Left ventricle myocardium inferior (tissue), 1 donor: ENCODE measurements at regions not wholly inside any gene's neighbourhood (a gene's known extent, or its start where the extent isn't known, plus 50 kb on each side); places are given as distances from the start of the nearest gene placed in this dataset.

Experiments
- DNase-seq: peaks from one replicate; pipeline ENCODE4 v3.0.0-alpha.2; 2020
- H3K27ac ChIP-seq: fragments of 200-600 bp; replicated peaks from 2 replicates; pipeline ENCODE4 v1.8.0; 2021
- H3K27me3 ChIP-seq: fragments of 200-600 bp; 2 replicates; pipeline ENCODE4 v1.8.0; 2021; ENCODE audit warnings: low read depth
- H3K36me3 ChIP-seq: fragments of 200-600 bp; 2 replicates; pipeline ENCODE4 v1.8.0; 2021
- H3K4me1 ChIP-seq: fragments of 200-600 bp; 2 replicates; pipeline ENCODE4 v1.8.0; 2021
- H3K4me3 ChIP-seq: fragments of 200-600 bp; 2 replicates; pipeline ENCODE4 v1.8.0; 2021; ENCODE audit warnings: mild to moderate bottlenecking, moderate library complexity
- H3K9me3 ChIP-seq: fragments of 200-600 bp; replicated peaks from 2 replicates; pipeline ENCODE4 v1.8.0; 2021
- intact Hi-C: fragments of 100-400 bp; cut with micrococcal nuclease; formaldehyde crosslinking; loops from one replicate; pipeline ENCODE4 v1.11.0; 2022
- TF ChIP-seq, protein P1 (sequence below): fragments of 200-600 bp; IDR thresholded peaks from 2 replicates; pipeline ENCODE4 v1.8.0; 2021; ENCODE audit warnings: antibody characterized with exemption, mild to moderate bottlenecking, borderline replicate concordance
- donor health status: DM: no; HTN: yes; CAD: no; lungs with severe emphysema.

DNA sequence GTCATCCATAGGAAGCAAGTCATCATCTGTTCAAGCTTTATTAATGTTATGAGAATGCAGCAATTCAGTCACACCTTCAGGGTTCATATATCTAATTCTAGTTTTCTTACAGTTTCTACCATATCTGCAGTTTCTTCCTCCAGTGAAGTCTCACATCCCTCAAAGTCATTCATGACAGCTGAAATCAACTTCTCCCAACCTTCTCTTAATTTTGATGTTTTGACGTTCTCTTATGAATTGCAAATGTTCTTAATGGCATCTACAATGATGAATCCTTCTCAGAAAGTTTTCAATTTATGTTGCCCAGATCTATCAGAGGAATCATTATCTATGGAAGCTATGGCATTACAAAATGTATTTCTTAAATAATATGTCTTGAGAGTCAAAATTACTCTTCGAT, 210.4 kb upstream of the ZBTB20 start:
- no peak for DNase-seq
- H3K4me1 ChIP-seq, result peaks cover 5% of the 10 kb centered on the region
- intact Hi-C loops, result no loop called here

DNA sequence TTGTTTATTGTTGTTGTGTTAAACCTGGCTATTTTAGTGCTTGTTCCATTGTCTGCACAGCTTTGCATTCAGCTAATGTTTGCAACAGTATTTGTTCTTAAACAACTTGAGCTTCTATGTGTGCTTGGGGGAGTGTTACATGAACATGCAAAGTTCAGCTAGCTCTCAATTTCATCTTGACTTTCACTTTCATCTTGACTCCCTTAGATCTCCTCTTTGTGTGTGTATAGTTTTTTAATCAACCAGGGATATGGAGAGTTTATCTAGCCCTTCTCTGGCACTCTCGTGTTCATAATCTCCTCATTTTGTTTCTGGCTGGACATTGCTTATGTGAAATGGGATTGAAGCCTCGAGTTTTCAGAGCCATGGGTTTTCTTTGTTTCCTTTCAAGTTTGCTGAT, 212.4 kb upstream of the ZBTB20 start:
- Histone ChIP-seq H3K27me3 (no peaks in the 10 kb centered on the region), H3K9me3 (no peaks in the 10 kb centered on the region), H3K27ac (no peak overlapping the region), H3K4me1 (peaks cover 5% of the 10 kb centered on the region), H3K36me3 (no peaks in the 10 kb centered on the region), H3K4me3 (no peak overlapping the region)
- DNase-seq, result no peak
- intact Hi-C loops, result no loop called here
- TF ChIP-seq, protein P1, sequence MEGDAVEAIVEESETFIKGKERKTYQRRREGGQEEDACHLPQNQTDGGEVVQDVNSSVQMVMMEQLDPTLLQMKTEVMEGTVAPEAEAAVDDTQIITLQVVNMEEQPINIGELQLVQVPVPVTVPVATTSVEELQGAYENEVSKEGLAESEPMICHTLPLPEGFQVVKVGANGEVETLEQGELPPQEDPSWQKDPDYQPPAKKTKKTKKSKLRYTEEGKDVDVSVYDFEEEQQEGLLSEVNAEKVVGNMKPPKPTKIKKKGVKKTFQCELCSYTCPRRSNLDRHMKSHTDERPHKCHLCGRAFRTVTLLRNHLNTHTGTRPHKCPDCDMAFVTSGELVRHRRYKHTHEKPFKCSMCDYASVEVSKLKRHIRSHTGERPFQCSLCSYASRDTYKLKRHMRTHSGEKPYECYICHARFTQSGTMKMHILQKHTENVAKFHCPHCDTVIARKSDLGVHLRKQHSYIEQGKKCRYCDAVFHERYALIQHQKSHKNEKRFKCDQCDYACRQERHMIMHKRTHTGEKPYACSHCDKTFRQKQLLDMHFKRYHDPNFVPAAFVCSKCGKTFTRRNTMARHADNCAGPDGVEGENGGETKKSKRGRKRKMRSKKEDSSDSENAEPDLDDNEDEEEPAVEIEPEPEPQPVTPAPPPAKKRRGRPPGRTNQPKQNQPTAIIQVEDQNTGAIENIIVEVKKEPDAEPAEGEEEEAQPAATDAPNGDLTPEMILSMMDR, result no peak

More for the DNA sequence above, 210.4 kb upstream of the ZBTB20 start:
- H3K4me3 ChIP-seq, result no peak overlapping the region
- no peak overlapping the region for H3K27ac ChIP-seq
- H3K27me3 ChIP-seq, result no peaks in the 10 kb centered on the region
- TF ChIP-seq, protein P1, result no peak
- H3K36me3 ChIP-seq, result no peaks in the 10 kb centered on the region
- peaks cover 3% of the 10 kb centered on the region for H3K9me3 ChIP-seq

DNA sequence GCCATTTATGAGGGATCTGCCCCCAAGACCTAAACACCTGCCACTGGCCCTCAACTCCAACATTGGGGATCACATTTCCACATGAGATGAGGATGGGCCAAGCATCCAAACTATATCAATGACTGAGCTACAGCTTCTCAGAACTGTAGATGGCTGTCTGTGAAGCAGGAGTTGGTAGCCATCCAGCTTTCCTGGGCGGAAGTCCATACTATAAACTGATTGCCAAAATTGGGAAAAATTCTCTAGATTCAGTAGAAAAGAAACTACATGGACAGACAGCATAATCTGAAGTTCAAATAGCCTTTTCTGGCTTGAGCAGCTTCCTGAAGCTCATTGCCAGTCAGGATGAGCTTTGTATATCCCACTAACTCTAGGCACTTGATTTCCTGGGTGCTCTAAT, 214.7 kb upstream of the ZBTB20 start:
- no peaks in the 10 kb centered on the region for H3K36me3 ChIP-seq
- H3K9me3 ChIP-seq, result peaks cover 6% of the 10 kb centered on the region
- no peak overlapping the region for H3K27ac ChIP-seq
- TF ChIP-seq, protein P1, result no peak
- no peak overlapping the region for H3K4me3 ChIP-seq
- no peaks in the 10 kb centered on the region for H3K27me3 ChIP-seq
- H3K4me1 ChIP-seq, result peaks cover 5% of the 10 kb centered on the region
- intact Hi-C loops, result no loop called here
- DNase-seq, result no peak

GRCh38 chr3:115363071-115363470, 216.0 kb upstream of the ZBTB20 start:
- Histone ChIP-seq H3K4me3 (no peak overlapping the region), H3K27ac (no peak overlapping the region), H3K4me1 (peaks cover 5% of the 10 kb centered on the region), H3K9me3 (peaks cover 6% of the 10 kb centered on the region), H3K36me3 (no peaks in the 10 kb centered on the region), H3K27me3 (no peaks in the 10 kb centered on the region)
- no peak for DNase-seq
- intact Hi-C loops, result no loop called here
- TF ChIP-seq, protein P1, result no peak

GRCh38 chr3:115369021-115369420, 221.9 kb upstream of the ZBTB20 start:
- intact Hi-C loops, result no loop called here
- H3K27me3 ChIP-seq, result no peaks in the 10 kb centered on the region
- DNase-seq, result no peak
- H3K27ac ChIP-seq, result no peak overlapping the region
- peaks cover 6% of the 10 kb centered on the region for H3K9me3 ChIP-seq
- H3K4me1 ChIP-seq, result no peaks in the 10 kb centered on the region
- TF ChIP-seq, protein P1, result no peak
- no peak overlapping the region for H3K4me3 ChIP-seq
- H3K36me3 ChIP-seq, result no peaks in the 10 kb centered on the region

DNA sequence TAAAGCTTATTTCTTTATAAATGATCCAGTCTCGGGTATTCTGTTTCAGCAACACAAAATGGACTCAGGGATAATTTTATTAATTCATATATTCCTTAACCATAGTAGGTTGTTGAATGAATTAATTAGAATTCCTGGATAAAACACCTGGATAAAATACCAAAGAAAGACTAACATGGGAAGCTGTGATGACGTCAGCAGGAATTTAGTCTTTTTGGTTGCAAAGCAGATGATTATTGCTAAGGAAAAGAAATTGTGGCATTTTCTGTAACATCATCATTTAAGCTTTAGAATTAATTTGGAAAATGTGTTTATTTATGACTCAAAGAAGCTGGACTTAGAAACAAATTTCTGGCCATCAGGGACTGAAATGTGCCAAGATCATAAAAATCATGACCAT, 228.3 kb upstream of the ZBTB20 start:
- no peak overlapping the region for H3K4me3 ChIP-seq
- TF ChIP-seq, protein P1, result no peak

More for the DNA sequence above, 228.3 kb upstream of the ZBTB20 start:
- intact Hi-C loops, result no loop called here
- no peak for DNase-seq
- Histone ChIP-seq H3K27ac (no peak overlapping the region), H3K27me3 (no peaks in the 10 kb centered on the region), H3K9me3 (no peaks in the 10 kb centered on the region), H3K36me3 (no peaks in the 10 kb centered on the region), H3K4me1 (no peaks in the 10 kb centered on the region)
